ENCODE measurements at regions not wholly inside any gene's neighbourhood (a gene's known extent, or its start where the extent isn't known, plus 50 kb on each side); places are given as distances from the start of the nearest gene placed in this dataset.

- FAIRE-seq (no peak), DNase-seq (ENCODE audit: insufficient read length, low spot score) (no peak)
- TF ChIP-seq CTCF (IDR thresholded peaks at IDR 0.05; ENCODE audit: insufficient read depth, missing control alignments) = no peak
Observed at GRCh38 chr12:30041096-30041495, 257.4 kb upstream of the TMTC1 start.

- FAIRE-seq (no peak), DNase-seq (ENCODE audit: insufficient read length, low spot score) (no peak)
- no peak for TF ChIP-seq CTCF (IDR thresholded peaks at IDR 0.05; ENCODE audit: insufficient read depth, missing control alignments)
Observed at GRCh38 chr12:30030693-30031374, 247.1 kb upstream of the TMTC1 start.

- FAIRE-seq (no peak), DNase-seq (ENCODE audit: insufficient read length, low spot score) (no peak)
- TF ChIP-seq CTCF (IDR thresholded peaks at IDR 0.05; ENCODE audit: insufficient read depth, missing control alignments) = no peak
Observed at GRCh38 chr12:30026621-30027234, 243.0 kb upstream of the TMTC1 start.

GRCh38 chr12:30025317-30025716 lies 241.6 kb upstream of the TMTC1 start:
- no peak for FAIRE-seq
- TF ChIP-seq CTCF (IDR thresholded peaks at IDR 0.05; ENCODE audit: insufficient read depth, missing control alignments) = no peak

GRCh38 chr12:30023186-30023585 lies 239.4 kb upstream of the TMTC1 start:
- TF ChIP-seq CTCF (IDR thresholded peaks at IDR 0.05; ENCODE audit: insufficient read depth, missing control alignments) = no peak
- DNase-seq (ENCODE audit: insufficient read length, low spot score) (no peak), FAIRE-seq (no peak)

More at GRCh38 chr12:30025317-30025716, 241.6 kb upstream of the TMTC1 start:
- no peak for DNase-seq (ENCODE audit: insufficient read length, low spot score)

GRCh38 chr12:30021051-30021833 lies 237.5 kb upstream of the TMTC1 start:
- no peak for FAIRE-seq
- no peak for TF ChIP-seq CTCF (IDR thresholded peaks at IDR 0.05; ENCODE audit: insufficient read depth, missing control alignments)
- no peak for DNase-seq (ENCODE audit: insufficient read length, low spot score)
